K562 (cell line): ENCODE measurements at regions not wholly inside any gene's neighbourhood (a gene's known extent, or its start where the extent isn't known, plus 50 kb on each side); places are given as distances from the start of the nearest gene placed in this dataset.

Source experiments
- FOXA1 ChIP-seq: fragments of 450-650 bp; IDR thresholded peaks from 2 replicates; pipeline ENCODE4 v1.6.1; 2016; ENCODE audit warnings: mild to moderate bottlenecking, borderline replicate concordance
- POLR2A ChIP-seq: fragments of 450-650 bp; conservative IDR thresholded peaks from 2 replicates; pipeline ENCODE4 v1.6.1; 2016
- TF ChIP-seq, protein P1 (sequence below): sonication (generic); formaldehyde crosslinking; IDR thresholded peaks from 2 replicates; pipeline ENCODE4 v1.8.1; 2022; ENCODE audit warnings: missing genetic modification reagents
- TF ChIP-seq, protein P2 (sequence below): IDR thresholded peaks from 3 replicates; pipeline ENCODE4 v1.6.1; 2011; ENCODE audit warnings: borderline replicate concordance, mild to moderate bottlenecking, moderate library complexity; ENCODE audit not compliant: insufficient read length; ENCODE audit errors: extremely low read depth
- TF ChIP-seq, protein P3 (sequence below), 3 experiments: IDR thresholded peaks in 2 of 3; conservative IDR thresholded peaks in 1 of 3; 2 replicates each; pipeline ENCODE4 v1.5.1; 2011 to 2012; ENCODE audit warnings: low read length in 3 of 3, mild to moderate bottlenecking in 3 of 3, control low read depth in 2 of 3, improper control_type of control experiment in 1 of 3, inconsistent platforms in 1 of 3, low read depth in 1 of 3, mixed read lengths in 1 of 3, moderate library complexity in 1 of 3; ENCODE audit not compliant: insufficient read depth in 2 of 3

DNA sequence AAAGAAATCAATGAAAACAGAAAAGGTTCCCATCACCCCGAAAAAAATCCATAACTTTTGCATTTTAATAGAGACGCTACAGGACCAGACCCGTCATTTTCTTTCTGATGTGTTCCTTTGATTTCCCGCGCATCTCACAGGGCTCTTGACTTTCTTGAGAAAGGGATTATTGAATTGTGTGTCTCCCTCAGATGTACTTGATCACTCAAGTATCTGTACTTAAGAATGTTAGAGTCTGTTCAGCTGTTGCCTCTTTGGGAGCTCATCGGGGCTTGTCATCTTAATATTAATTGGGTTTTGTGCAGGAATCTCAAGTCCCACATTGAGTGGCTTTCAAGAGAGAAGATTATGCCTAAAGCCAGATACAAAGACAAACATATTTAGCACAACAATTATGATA, 606.4 kb upstream of the SALL1 start:
- TF ChIP-seq, protein P1, sequence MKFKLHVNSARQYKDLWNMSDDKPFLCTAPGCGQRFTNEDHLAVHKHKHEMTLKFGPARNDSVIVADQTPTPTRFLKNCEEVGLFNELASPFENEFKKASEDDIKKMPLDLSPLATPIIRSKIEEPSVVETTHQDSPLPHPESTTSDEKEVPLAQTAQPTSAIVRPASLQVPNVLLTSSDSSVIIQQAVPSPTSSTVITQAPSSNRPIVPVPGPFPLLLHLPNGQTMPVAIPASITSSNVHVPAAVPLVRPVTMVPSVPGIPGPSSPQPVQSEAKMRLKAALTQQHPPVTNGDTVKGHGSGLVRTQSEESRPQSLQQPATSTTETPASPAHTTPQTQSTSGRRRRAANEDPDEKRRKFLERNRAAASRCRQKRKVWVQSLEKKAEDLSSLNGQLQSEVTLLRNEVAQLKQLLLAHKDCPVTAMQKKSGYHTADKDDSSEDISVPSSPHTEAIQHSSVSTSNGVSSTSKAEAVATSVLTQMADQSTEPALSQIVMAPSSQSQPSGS (CRISPR knock-in tag), result no peak
- TF ChIP-seq, protein P2, sequence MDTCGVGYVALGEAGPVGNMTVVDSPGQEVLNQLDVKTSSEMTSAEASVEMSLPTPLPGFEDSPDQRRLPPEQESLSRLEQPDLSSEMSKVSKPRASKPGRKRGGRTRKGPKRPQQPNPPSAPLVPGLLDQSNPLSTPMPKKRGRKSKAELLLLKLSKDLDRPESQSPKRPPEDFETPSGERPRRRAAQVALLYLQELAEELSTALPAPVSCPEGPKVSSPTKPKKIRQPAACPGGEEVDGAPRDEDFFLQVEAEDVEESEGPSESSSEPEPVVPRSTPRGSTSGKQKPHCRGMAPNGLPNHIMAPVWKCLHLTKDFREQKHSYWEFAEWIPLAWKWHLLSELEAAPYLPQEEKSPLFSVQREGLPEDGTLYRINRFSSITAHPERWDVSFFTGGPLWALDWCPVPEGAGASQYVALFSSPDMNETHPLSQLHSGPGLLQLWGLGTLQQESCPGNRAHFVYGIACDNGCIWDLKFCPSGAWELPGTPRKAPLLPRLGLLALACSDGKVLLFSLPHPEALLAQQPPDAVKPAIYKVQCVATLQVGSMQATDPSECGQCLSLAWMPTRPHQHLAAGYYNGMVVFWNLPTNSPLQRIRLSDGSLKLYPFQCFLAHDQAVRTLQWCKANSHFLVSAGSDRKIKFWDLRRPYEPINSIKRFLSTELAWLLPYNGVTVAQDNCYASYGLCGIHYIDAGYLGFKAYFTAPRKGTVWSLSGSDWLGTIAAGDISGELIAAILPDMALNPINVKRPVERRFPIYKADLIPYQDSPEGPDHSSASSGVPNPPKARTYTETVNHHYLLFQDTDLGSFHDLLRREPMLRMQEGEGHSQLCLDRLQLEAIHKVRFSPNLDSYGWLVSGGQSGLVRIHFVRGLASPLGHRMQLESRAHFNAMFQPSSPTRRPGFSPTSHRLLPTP, result no peak
- TF ChIP-seq, protein P3, sequence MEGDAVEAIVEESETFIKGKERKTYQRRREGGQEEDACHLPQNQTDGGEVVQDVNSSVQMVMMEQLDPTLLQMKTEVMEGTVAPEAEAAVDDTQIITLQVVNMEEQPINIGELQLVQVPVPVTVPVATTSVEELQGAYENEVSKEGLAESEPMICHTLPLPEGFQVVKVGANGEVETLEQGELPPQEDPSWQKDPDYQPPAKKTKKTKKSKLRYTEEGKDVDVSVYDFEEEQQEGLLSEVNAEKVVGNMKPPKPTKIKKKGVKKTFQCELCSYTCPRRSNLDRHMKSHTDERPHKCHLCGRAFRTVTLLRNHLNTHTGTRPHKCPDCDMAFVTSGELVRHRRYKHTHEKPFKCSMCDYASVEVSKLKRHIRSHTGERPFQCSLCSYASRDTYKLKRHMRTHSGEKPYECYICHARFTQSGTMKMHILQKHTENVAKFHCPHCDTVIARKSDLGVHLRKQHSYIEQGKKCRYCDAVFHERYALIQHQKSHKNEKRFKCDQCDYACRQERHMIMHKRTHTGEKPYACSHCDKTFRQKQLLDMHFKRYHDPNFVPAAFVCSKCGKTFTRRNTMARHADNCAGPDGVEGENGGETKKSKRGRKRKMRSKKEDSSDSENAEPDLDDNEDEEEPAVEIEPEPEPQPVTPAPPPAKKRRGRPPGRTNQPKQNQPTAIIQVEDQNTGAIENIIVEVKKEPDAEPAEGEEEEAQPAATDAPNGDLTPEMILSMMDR (IDR thresholded peaks at IDR 0.05 in 2 of 3, conservative IDR thresholded peaks at IDR 0.05 in 1 of 3; ENCODE audit: insufficient read depth in 2 of 3, low read depth in 1 of 3, low read length in 3 of 3), result no peak
- TF ChIP-seq FOXA1, result no peak
- no peak for TF ChIP-seq POLR2A
